Limb (tissue), 2 donors: ENCODE measurements at regions not wholly inside any gene's neighbourhood (a gene's known extent, or its start where the extent isn't known, plus 50 kb on each side); places are given as distances from the start of the nearest gene placed in this dataset.
"Not testable (repeated sequence)": the region's sequence is repeated elsewhere in the genome, so short reads cannot be mapped to it uniquely, and the experiment has no call there.

Experiments used
- DNase-seq, 2 donors: peaks; one replicate each; pipeline ENCODE4 v3.0.0-alpha.2; 2016; ENCODE audit errors: extremely low spot score in 2 of 2

DNA sequence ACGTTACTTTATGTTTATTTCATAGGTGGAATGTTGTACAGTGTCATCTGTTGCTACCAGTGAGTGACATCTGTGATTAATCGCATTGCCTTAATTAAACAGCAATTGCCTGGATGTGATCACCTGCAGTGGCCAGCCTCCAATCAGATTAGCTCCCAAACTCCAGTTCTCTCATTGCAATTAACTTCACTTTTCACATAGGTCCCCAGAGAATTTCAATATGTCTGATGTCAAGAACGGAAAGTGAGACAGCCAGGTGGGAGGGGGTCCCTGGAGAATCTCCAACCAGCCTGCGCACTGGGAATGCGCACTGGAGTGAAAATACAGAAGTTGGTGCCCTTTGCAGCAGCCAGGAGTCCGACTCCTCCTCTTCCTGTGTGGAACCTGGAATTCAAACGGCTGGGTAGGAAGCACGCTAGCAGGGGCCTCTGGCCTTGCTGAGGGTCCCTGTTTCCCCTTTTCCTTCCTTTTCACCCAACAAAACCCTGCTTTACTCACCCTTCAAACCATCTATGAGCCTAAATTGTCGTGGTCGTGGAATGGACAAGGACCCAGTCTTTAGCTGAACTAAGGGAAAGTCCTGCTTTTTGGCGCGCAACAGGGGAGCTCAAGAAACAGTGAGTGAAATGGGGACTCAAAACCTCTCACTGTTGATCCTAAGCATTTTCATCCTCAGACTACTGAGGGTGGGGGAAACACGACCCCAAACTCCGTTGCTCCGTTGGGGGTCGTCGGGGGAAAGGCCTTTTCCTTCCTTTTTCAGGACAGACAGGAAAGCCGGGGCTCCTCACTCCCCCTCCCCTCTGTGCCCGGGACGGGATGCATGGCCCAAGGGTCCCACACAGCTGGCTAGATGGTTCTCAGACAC, 1355.5 kb upstream of the LRRTM3 start:
- peak; percentile 67 to 70 for DNase-seq

DNA sequence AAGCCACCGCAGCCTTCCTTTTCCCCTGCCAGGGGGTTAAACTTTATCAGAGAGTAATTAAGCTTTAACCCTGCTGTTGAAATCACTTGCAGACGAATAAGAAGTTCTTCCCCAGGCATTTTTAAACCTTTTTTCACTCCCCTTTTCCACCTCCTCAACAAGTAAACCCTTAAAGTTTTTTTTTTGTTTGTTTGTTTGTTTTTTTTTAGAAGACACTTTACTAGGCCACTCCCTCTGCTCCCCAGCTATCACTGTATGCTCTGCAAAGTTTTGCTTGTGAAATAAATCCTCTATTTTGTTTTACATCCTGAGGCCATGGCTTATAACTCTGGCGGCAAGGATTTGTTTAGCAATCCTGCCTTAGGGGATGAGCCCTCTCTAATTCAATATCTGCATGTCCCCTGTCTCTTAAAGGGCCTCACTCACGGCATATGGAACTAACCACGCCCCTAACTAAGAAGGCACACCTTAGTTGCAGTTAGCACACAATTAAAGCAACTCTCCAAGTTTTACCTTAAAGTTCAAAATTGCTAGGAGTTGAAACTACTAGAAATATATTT, 1354.7 kb upstream of the LRRTM3 start:
- DNase-seq = no peak

DNA sequence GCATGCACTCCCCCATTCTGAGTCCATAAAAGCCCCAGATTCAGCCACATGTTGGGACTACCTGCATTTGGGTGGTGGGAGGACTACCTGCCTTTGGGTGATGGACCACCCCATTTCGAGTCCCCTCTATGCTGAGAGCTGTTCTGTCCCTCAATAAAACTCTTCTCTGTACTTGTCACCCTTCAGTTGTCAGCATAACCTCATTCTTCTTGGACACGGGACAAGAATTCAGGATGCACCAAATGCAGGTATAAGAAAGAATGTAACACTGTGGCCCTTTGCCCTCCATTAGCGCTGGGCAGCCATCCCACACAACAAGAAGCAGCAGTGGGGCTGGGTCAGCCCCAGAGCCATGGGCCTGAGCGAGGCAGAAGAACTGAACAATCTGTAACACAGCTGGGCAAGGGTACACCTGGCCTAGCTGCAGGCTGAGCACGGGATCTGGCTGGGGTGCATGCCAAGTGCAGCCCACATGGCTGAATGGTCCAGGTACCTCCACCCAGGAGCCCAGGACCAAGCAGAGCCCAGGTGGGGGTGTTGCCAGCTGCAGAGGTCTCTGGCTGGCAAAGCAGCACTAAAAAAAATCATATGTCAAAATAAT, 1344.3 kb upstream of the LRRTM3 start:
- DNase-seq = no peak

DNA sequence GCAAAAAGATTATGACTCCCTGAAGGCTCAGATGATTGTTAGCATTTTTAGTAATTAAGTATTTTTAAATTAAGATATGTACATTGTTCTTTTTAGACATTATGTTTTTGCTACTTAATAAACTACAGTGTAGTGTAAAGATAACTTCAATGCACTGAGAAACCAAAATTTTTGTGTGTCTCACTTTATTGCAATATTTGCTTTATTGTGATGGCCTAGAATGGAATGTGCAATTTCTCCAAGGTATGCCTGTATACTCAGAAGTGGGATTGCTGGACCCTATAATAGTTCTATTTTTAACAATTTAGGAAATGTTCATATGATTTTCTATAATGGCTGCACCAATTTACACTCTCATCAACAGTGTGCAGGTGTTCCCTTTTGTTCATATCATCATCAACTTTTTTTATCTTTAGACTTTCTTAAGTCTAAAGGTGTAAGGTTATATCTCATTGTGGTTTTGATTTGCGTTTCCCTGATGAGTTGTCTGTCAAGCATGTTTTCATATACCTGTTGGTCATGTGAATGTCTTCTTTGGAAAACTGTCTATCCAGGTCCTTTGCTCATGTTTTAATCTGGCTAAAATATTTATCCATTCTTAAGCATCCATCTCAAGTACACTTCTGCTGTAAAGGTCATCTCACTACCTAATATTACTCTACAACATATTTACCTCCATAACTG, 1323.5 kb upstream of the LRRTM3 start:
- no peak for DNase-seq

DNA sequence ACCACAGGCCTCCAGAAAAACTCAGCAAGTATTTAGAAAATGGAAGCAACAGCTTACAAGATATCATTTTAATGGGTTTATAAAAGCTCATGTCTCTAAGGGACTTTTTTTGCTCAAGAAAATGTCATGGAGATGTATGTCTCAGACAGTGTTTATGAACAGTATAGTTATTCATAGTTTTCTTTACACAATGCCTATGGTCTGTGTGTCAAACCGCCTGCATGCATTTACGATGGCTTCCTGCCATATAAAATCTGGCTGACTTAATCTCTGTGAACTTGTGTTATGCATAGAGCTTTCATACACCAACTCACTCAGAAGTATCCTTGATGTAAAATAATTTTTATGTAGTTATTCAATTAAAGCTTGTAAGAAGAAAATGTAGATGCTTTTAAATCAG, 1314.2 kb upstream of the LRRTM3 start:
- DNase-seq = peak in 1 of 2 donors; percentile 72

DNA sequence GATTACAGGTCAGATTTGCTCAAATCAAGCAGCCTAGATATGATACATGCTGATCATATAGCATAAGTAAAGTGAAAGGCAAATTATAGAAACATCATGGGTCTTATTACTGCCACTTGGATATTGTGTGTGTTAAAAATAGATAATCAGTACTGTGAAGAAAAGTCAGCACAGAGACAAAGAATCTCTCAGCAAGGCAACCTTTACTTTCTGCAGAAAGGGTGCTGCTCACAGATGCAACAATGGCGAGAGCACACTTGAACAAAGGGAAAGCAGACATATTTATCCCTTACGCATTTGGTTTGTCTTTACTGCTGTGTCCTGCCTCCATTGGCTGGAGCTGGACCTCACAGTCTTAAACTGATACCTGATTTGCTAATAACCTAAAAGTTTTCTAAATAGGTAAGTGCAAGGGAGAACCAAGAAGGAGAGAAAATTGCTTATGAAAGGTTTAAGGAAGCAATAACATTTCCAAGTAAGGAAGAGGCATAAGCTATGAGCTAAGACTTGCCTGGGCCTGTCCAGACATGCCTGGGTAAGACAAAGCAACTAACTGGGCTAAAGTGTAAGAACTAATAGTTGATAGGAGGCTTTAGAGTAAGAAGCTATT, 1310.8 kb upstream of the LRRTM3 start:
- DNase-seq = no peak

DNA sequence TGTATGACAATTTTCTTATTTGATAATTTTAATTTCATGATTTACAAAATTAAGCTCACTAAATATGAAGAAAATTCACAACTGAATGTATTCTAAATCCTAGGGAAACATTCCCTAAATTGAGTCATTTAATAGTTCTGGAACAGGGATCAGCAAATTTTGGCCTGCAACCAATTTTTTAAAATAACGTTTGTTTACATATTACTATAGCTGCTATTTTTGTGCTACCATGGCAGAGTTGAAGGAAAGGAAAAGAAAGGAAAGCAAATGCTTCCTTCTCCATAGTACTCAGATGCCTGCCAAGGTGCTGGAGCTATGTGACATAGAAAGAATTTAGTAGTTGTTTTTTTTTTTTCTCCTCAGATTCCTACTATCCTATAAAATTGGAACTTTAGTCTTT, 1307.7 kb upstream of the LRRTM3 start:
- no peak for DNase-seq

DNA sequence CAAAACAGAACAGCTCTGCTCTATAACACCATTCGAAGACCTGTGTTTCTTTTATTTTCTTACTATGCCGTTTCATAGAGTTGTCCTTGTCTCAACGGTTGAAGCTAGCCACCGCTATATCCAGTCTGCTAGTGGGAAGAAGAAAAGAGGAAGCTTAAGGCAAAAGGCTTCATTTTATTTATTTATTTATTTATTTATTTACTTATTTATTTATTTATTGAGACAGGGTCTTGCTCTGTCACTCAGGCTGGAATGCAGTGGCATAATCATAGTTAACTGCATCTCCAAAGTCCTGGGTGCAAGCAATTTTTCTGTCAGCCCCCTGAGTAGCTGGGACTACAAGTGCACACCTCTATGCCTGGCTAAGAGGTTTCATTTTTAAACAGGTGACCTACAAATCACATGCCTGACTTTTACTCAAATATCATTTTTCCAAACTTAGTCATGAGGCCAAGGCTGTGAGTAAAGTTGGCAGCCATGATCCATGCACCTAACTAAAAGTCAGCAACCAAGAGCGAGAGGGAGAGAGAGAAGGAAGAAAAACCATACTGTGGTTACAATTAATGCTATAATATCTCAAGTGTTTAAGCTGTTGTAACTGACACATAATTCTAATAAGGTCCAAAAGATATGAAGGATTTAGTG, 1305.3 kb upstream of the LRRTM3 start:
- DNase-seq = no peak

DNA sequence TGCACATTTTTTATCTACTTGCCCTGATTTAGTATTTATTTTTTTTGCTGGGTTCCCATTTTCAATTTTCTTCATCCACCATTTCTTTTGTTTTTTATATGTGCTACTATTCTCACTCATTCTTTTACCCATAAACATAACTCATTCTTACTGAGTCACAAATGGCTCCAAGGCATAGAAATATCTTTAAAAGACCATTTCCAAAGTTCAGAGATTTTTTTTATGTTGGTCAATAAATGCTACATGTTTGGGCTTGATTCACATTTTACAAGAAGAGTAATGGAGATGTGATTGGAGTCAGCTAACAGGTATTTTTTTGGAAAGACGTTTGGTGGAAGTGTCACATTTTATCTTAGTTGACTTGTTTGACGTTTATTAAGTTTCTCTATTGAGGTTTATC, 1303.2 kb upstream of the LRRTM3 start:
- no peak for DNase-seq

DNA sequence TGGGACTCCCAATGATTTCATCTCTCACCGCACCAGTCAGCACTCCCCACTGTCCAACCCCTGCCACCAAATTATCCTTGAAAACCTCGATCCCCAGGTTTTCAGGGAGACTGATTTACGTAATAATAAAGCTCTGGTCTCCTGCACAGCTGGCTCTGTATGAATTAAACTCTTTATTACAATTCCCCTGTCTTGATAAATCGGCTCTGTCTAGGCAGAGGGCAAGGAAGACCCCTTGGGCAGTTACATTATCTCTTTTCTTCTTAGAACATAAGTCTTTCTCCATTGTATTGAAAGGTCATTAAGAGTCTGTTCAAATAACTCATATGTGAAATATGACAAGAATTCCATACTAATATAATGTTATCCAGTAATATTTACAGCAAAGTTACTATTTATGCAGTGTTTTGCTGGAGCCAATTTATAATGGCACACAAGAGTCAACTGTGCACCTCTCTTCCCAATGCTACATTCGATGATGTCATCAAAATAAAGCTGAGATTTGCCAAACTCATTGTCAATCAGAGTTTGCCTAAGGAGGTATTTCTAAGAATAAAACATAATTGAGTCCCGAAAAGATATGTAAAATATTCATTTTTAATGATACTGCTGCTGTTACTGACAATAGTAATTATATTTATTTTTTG, 1297.2 kb upstream of the LRRTM3 start:
- no peak for DNase-seq

DNA sequence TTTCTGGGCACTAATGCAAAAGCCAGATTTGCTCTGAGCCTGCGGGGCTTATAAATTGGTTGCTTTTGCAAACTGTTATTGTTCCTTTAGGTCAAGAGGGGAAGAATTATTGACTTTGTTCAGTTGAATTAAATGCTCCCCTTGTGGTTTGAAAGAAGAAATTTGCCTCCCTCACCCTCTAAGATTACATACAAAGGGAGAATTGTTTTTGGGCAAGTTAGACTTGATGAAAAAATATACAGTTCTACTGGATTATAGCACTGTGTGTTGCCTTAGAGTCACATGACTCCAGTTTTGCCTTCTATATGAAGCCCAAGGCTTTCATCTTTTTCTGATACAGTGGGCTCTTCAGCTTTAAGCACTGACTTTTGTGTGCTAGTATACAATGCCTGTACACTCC, 1265.8 kb upstream of the LRRTM3 start:
- no peak for DNase-seq

DNA sequence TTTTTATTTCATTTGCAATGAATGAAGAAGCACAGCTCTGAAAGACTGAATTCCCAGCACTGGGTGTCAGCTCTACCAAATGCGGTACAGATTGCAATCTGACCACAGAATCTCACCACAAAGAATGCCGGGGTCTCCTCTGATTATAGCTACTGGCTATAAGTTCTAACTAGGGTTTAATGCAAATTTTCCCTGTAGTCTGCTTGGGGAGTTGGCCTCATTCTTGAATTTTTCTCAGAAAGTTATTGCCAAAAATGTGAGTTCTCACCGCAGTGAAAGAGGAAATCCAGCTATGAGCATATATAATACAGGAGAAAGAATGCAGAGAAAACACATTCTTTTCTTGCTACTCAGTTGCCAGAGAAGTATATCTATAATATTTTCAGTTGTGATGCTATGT, 1255.7 kb upstream of the LRRTM3 start:
- DNase-seq = peak in 1 of 2 donors; percentile 36

DNA sequence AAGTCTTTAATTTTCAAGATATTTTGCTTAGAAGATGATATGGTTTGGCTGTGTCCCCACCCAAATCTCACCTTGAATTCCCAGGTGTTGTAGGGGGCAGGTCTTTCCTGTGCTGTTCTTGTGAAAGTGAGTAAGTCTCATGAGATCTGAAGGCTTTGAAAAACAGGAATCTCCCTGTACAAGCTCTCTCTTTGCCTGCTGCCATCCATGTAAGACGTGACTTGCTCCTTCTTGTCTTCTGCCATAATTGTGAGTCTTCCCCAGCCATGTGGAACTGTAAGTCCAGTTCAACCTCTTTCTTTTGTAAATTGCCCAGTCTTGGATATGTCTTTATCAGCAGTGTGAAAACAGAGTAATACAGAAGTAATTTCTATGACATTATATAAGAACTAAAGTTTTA, 1255.2 kb upstream of the LRRTM3 start:
- DNase-seq = not testable (repeated sequence)

DNA sequence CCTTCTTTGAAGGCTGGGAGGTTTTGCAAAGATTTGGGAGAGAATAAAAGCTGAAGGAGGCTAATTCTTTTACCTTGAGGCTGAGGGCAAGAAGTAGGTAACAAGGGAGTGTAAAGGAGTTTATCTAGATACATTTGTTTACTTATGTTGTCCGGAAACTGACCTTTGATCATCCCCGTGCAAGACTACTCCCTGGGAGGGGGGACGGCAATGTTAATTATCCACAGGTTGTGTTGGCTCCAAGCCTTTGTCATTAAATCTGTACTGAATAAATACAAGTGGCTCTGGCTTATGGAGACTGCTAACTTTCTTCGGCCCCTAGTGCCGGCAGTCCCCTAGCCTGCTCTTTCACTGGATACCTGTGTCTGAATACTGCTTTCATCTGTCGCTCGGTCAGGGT, 1250.6 kb upstream of the LRRTM3 start:
- DNase-seq = no peak

DNA sequence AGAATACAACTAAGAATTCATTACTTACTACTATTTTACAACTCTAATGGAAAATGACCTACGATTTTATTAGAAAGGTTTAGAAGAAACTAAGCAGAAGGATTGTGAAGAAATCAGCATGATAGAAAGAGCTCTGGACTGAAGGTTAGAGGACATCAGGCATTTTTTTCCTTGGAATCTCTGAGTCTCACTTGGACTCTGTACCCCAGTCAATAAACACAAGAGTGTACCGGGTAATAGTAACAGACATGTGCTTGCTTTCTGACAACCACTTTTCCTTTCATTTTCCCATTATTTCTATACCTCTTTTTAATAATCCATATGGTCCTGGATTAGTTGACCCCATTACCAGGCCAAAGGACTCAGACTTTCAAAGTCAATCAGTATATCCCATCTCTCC, 1240.9 kb upstream of the LRRTM3 start:
- no peak for DNase-seq

DNA sequence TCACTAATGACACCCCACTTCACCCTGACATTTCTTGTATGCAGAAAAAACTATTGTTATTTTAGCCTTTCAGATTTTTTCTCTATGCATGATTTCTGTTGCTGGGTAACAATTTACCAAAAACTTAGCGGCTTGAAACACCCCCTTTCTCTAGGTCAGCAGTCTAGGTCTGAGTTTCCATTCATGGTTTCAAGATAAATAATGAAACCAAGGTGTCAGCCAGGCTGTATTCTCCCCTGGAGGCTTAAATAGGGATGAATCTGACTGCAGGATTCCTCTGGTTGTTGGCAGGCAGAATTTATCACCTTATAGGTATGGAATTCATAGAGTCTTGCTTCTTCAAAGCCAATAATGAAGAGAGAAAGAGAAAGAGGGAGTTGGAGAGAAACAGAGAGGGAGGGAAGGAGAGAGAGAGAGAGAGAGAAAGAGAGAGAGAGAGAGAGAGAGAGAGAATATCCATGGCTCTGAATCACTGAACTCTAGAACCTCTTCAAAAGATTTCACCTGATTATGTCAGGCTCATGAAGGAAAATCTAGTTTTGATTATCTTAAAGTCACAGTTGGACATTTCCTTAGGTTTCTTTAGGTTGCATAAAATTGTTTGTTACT, 1224.6 kb upstream of the LRRTM3 start:
- DNase-seq = no peak

DNA sequence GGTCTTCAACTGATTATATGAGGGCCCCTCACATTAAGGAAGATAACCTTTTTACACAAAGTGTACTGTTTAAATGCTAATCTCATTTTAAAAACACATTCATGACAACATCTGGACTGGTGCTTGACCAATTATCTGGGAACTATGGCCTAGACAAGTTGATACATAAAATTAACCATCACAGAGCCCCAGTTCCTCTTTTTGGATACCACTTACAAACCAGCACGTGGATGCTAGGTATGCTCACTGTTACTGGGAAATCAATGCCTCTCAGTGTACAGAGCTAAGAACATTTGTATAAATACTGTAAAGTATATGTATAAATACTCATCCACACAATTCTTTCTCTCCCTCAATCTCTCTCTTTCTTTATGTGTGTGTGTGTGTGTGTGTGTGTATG, 1217.8 kb upstream of the LRRTM3 start:
- no peak for DNase-seq

DNA sequence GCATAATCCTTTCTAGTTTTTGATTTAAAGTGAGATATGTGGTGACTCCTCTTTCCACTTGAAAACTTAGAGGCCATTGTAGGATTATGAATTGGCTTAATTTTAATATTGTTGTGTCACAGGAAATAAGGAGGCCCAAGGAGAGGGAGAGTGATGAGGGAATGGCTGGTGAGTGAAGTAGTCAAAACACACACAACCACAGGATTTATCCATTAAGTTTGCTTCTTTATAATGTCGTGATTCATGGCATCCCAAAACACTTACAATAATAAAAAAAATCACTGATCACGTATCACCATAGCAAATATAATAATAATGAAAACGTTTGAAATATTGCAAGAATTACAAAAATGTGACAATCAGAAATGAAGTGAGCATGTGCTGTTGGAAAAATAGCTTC, 1215.5 kb upstream of the LRRTM3 start:
- no peak for DNase-seq

DNA sequence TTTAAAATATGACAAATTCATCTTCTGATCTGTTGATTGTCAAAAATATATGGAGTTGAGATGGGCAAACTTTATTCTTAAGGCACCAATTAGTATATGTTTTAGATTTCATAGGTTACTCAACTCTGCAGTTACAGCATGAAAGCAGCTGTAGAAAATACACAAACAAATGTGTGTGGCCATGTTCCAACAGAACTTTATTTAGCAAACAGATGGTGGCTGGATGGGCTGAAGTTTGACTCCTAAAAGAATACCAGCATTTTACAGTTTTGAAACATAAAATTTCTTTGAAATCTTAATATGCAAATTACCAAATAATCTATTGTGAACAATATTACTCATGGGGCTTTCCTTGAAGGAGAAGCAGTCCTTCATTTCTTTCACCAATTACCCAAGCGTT, 1206.0 kb upstream of the LRRTM3 start:
- DNase-seq = peak in 1 of 2 donors; percentile 7

DNA sequence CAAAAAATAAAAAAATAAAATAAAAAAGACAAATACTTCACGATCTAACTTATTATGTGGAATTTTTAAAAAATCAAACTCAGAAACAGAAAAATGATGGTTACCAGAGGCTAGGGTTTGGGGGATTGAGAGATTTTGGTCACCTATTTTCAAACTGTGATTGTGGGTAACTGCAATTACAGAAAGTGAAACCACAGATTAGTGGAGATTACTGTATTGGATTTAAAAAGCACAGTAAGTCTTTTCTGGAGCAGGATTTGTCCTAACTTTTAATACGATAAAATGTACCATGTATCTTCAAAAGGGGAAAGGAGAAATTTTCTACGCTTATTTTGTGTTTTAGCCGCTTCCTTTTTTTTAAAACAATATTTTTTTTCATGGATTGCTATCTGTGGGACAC, 1204.9 kb upstream of the LRRTM3 start:
- DNase-seq = no peak
